HG03064 (cell line): ENCODE measurements at regions not wholly inside any gene's neighbourhood (a gene's known extent, or its start where the extent isn't known, plus 50 kb on each side); places are given as distances from the start of the nearest gene placed in this dataset.

Source experiments
- ATAC-seq: cut with Tn5 transposase; IDR thresholded peaks from one replicate; pipeline ENCODE4 v1.9.1; 2021; ENCODE audit warnings: low read depth; ENCODE audit not compliant: unreplicated experiment

DNA sequence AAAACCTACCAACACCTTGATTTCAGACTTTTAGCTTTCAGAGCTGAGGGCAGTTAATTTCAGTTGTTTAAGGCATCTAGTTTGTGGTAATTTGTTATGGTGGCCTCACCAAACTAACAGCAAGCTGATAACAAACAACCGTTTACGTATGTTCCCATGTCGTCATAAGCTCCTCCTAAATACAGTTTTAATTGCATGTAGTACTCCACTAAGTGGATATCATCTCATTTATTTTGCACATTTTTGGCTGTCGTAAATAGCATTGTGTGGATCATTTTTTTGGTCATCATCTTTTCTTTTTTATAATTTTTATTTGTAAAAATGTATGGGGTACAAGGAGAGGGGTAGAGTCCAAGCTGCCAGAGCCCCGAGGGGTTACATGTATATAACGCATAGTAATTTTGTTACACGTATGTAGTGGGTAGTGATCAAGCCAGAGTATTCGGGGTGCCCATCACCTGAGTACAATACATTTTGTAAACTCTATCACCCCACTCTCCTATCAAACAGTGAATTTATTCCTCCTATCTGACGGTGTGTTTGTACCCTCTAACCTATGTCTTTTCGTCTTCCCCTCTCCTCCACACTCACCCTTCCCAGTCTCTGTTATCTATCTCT is 89.2 kb upstream of the MYCN start:
- no peak for ATAC-seq

DNA sequence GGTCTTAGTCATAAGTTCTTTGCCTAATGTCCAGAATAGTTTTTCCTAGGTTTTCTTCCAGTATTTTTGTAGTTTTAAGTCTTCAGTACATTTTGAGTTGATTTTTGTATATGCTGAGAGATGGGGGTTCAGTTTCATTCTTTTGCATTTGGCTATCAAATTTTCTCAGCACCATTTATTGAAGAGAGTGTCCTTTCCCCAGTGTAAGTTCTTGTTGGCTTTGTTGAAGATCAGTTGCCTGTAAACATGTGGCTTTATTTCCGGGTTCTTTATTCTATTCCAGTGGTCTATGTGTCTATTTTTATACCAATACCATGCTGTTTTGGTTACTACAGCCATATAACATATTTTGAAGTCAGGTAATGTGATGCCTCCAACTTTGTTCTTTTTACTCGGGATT is 87.5 kb upstream of the MYCN start:
- no peak for ATAC-seq

DNA sequence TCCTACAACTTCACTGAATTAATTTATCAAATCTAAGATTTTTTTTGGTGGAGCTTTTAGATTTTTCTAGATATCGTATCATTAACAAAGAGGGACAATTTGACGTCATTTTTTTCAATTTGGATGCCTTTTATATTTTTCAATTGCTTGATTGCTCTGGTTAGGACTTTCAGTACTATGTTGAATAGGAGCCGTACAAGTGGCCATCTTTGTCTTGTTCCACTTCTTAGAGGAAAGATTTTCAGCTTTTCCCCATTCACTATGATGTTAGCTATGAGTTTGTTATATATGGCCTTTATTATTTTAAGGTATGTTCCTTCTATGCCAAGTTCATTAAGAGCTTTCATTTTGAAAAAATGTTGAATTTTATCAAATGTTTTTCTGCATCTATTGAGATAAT is 86.4 kb upstream of the MYCN start:
- no peak for ATAC-seq

DNA sequence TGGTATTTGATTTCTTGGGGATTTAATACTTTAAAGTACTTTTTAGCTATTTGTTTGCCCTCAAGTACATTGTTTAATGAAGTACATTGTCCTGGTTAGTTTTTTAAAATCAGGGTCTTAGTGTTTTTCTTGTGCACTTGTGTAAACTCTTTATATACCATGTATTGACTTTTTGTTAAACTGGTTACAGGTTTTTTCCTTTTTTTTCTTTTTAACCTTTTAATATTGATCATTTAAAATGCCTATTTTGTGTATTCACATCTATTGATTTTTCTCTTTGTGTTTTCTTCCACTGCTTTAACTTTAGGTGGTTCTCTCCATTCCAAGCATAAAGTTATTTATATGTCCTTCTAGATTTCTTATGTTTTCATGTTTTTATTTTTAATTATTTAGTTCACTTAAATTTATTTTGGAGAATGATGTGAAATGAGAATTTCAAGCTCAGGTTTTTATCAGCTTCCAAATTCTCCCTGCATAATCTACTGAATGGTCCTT is 84.5 kb upstream of the MYCN start:
- ATAC-seq = no peak

DNA sequence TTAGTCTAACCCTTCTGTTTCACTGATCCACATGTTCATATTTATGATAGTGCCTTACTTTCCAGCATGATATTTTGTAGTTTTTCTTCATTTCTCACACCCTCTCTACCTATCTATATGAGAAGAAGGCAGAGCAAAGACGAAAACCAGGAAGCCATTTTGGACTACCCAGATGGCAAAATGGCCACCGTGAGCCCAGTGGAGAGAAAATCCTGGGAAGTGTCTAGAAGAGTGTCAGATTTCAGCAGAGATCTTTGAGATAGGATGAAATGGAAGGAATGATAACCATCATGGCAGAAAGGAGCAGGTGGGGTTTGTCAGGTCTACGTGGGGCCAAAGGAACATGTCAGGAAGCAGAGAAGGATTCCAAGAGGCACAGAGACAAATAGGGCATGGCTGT is 84.0 kb upstream of the MYCN start:
- no peak for ATAC-seq

DNA sequence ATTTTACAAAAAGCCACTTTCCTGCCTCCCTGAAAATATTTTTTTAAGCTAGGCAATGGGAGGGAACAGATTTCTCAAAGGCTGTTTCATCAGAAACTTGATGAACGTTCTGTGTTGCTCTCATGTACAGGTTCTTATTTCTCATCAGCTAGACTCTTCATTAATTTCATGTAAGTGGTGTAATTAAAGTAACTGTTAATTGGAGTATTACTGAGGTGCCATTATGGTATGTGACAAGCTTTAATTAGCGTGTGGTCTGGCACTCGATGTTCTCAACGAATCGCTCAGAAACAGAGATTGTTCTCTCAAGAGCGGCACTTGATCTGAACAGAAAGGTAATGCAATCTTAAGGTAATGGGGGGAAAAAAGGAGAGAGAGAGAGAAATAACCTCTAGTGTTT is 81.9 kb upstream of the MYCN start:
- no peak for ATAC-seq

DNA sequence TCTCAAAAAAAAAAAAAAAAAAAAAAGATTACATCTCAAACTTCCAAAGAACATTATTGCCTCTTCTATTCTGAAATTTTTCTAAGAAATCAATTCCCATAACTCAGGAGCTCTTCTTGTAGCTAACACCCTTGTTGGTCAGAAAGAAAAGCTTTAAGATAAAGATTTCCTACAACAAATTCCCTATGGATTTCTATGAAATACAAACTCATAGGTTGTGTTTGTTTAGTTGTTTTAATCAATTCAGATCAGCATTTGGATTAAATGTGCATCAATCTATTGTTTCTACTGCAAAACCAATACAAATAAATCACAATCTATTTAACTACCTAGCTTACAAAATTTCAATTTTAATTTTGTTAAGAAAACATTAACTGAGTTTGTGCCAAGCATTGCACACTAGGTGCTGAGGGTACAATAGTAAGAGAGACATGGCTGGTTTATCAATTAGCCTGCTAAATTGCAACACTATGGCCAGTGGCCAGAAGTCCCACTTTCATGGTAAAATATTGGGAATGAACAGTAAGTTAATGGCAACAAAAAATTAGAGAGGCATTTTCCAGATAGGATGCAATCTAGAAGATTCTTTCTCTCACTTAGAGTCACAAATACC is 80.2 kb upstream of the MYCN start:
- ATAC-seq = no peak

DNA sequence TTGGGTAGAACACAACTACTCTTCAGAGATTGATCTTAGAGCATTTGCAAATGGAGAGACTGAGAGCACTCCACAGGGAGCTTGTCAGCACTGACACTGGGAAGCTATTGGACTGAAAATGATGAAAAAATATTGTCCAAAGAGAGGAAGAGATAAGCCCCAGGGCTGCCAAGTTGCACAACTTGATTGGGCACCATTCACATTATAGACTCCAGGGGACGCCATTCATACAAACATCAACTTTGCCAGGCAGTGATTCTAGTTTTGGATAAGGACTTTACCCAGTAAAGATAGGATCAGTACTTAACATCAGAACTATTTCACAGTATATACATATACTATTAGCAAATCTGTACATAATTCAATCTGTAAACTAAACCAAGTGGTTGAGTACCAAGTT is 79.6 kb upstream of the MYCN start:
- ATAC-seq = no peak

DNA sequence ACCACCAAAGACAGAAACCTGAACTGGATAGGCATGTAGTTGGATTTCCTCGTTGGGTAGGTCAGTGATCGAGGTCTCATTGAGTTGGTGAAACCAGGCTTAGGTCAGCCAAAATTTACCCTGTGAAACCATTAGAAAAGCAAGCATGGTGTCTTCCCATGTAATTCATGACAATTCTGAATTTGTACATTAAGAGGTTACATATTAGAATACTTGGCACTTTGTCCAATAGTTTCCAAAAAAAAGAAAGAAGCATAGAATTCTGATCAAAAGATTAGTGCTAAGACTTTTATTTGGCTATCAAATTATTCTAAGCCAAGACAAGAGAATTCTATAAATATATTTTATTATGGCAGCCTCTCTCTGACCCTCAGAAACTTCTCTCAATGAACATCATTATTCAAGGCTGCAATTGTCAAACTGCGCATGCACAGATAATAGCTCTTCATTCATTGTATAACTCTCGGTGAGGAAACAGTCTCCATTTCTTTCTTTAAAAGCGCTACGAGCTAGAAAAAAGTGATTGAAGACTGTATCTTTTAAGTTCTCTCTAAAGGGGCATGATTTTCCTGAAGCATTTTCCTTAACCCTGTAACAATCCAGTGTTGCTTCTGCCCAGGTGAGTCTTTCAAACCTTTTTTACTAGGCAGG is 79.1 kb upstream of the MYCN start:
- ATAC-seq = no peak

DNA sequence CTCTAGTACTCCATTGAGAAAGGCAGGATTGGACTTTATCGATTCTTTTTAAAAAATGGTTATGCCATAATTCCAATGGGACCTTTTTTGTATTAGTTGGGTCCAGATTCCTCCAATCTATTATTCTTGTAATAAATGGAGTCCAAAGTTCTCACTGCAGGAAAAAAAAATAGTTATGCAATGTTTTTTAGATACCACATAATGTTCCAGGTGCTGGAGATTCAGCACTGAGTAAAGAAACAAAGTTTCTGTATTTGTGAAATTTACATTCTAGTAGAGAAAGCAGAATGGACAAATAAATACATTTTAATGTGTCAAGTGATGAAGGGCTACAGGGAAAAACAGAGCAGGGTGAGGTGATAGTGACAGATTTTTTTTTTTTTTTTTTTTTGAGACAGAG is 78.5 kb upstream of the MYCN start:
- no peak for ATAC-seq

DNA sequence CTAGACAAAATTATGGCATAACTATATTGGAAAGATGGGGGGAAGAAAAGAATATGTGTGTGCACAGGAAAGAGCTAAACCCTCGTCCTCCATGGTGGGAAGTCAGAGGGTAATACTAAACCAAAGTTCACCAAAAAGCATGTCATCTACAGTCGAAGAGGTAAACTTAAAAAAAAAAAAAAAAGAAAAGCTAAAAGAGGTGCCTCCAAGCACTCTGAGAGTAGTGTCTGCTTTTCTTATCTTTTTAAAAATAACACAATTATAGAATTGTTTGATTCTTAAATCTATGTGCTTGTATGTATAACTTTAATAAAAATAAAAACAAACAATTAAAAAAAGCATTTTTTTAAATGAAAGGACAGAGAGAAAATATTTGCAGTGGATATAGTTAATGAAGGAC is 77.3 kb upstream of the MYCN start:
- ATAC-seq = no peak

DNA sequence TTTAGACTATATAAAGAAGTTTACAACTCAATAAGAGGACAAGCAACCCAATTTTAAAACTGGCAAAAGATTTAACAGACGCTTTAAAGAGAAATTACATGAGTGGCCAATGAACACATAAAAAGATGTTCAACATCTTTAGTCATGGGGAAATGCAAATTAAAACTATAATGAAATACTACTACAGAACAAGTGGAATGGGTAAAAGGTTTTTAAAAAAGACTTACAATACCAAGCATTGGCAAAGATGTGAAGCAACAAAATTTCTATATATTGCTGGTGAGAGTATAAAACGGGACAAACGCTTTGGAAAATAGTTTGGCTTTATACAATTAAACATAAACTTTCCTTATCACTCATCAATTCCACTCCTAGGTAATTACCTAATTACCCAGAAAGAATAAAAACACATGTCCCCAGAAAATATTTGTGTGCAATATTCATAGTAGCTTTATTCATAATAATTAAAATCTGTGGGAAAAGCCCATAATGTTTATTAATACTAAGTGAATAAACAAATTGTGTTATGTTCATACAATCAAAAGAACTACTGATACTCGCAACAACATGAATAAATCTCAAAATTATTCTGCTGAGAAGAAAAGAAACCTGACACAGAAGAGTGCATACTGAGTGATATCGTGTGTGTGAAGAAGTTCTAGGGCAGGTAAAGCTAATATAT is 76.7 kb upstream of the MYCN start:
- no peak for ATAC-seq

DNA sequence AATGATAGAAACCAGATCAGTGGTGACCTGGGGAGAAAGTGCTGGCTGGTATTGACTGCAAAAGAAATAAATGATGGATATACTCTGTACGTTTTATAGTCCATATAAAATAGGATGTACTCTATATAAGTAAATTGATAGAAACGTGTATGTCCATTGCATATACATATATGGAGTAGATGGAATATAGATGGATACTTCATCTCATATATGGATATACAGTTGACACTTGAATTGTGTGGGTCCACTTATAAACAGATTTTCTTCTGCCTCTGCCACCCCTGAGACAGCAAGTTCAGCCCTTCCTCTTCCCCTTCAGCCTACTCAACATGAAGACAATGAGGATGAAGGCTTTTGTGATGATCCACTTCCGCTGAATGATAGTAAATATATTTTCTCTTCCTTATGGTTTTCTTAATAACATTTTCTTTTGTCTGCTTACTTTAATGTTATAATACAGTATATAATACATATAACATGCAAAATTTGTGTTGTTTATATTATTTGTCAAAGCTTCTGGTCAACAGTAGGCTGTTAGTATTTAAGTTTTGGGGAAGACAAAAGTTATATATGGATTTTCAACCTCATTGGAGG is 76.1 kb upstream of the MYCN start:
- no peak for ATAC-seq

DNA sequence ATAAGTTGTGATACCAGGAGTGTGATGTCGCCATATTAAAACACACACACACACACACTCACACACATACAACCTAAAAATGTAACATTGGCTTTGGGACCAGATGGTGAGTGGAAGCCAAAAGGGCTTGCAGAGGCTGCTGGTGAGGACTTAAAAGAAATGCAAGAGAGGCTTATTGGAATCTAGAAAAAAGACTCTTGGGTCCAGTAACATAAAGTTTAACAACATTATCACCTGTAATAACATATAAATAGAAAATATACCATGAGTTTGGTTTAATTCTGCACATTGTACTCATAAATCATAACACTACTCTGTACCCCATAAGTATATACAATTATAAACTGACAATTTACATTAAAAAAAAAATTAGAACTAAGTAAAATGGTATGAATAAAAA is 74.4 kb upstream of the MYCN start:
- no peak for ATAC-seq

DNA sequence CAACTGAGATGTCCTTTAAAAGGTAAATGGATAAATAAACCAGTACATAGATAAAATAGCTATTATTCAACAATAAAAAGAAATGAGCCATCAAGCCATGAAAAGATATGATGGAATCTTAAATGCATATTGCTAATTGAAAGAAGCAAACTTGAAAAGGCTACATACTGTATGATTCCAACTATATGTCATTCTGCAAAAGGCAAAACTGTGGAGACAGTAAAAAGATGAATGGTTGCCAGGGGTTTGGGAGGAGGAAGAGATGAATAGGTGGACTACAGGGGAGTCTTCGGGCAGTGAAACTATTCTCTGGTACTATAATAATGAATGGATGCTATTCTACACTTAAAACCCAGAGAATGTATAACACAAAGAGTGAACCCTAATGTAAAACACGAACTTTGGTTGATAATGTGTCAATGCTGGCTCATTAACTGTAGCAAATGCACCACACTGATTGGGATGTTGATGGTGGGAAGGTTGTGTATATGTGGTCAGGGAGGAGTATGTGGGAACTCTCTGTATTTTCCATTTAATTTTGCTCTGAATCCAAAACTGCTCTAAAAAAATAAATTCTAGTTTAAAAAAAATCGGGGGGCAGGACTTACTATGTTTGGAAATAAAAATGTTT is 73.7 kb upstream of the MYCN start:
- no peak for ATAC-seq

DNA sequence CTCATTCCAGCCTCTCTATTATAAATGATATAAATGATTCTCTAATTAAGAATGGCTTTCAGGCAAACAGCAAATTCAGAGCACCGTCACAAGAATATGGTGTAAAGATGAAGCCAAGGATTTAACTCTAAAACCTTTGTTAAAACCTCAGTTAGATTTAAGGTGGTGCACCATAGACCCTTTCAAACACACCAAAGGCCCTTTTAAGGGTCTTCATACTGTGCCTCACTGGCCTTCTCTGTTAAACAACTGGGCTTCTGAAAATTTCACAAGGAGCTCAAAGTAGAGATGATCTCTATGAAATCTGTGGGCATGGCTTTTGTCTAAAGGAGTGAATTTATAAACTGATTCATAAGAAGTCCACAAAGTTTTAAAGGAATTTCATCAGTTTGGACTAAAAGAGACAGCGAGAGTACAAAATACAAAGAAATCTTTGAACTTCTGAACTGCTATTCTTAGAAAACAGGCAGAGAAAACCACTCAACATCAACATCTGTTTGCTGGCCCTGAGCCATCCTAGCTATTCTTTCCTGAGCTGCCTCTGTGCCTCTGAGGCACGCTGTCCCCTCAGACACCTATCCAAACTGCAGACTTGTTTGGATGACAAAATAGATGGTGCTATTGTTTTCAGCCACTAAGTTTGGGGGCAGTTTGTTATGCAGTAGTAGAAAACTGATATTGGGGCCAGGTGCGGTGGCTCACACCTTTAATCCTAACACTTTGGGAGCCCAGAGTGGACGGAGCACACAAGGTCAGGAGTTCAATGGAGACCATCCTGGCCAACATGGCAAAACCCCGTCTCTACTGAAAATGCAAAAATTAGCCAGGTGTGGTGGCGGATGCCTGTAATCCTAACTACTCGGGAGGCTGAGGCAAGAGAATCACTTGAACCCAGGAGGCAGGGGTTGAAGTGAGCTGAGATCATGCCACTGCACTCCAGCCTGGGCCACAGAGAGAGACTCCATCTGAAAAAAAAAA is 72.9 kb upstream of the MYCN start:
- no peak for ATAC-seq

DNA sequence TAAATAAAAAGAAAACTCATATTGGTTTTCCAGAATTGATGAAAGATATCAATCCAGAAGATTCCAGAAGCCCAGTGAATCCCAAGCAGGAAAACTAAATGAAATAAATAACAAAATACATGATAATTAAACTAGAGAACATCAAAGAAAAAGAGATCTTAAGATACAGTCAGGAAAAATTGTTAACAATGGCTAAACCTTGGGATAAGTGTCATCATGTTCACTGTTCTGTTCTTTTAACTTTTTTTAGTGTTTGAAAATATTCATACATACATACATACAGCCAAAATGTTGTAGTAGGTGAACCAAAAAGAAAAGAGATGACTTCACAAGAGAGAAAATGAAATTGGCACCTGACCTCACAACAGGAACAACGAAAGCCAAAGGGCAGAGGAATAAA is 72.2 kb upstream of the MYCN start:
- no peak for ATAC-seq

DNA sequence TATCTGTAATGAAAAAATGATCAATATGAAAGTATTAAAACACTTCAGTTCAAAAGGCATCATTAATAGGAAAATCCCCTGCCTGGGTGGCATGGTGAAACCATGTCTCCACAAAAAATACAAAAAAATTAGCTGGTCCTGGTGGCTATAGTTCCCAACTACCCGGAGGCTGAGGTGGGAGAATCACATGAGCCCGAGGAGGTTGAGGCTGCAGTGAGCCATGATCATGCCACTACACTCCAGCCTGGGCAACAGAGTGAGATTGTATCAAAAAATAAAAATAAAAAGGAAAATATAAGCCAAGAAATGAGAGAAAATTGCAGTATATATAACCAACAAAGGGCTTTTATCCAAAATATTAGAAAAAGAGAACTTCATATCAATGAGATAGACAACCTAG is 71.6 kb upstream of the MYCN start:
- ATAC-seq = no peak

DNA sequence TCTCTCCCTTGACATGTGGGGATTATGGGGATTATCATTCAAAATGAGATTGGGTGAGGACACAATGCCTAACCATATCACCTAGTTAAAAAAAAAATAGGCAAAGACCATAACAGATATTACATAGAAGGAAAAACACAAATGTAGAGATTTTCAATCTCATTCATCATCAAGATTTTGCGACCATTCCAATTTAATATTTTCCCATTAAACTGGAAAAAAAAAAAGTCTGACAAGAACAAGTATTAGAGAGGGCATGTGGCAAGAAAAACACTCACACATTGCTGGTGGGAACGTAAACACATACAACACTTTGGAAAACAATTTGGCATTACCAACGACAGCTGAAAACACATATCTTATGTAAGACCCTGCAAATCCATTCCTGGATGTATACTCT is 71.0 kb upstream of the MYCN start:
- no peak for ATAC-seq

DNA sequence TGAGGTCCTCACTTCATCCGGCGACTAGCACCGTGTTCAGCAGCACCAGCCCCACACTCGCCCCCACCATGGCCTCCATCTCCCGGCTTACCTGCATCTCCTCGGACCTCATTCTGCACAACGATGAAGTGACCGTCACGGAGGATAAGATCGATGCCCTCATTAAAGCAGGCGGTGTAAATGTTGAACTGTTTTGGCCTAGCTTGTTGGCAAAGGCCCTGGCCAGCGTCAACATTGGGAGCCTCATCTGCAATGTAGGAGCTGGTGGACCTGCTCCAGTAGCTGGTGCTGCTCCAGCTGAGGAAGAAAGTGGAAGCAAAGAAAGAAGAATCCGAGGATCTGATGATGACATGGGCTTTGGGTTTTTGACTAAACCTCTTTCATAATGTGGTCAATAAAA is 70.5 kb upstream of the MYCN start:
- ATAC-seq = no peak
